GM10248 (cell line): ENCODE measurements at regions not wholly inside any gene's neighbourhood (a gene's known extent, or its start where the extent isn't known, plus 50 kb on each side); places are given as distances from the start of the nearest gene placed in this dataset.

ENCODE experiments used
- CTCF ChIA-PET: fragments of 300-600 bp; sonication (Branson Sonifier 250); formaldehyde crosslinking; extraction: SDS; loops from one replicate; lab custom pipeline; 2021; ENCODE audit warnings: antibody characterized with exemption; lab: Yijun Ruan, JAX
- POLR2A ChIA-PET: fragments of 350-650 bp; sonication (Branson Sonifier 250); formaldehyde crosslinking; extraction: SDS; loops from one replicate; lab custom pipeline; 2020; ENCODE audit warnings: antibody characterized with exemption; lab: Yijun Ruan, JAX
- DNase-seq: peaks from one replicate; pipeline ENCODE4 v3.0.0; 2012; ENCODE audit errors: extremely low spot score
- CTCF ChIP-seq: IDR thresholded peaks from 2 replicates; pipeline ENCODE4 v1.5.1; 2012; ENCODE audit warnings: mild to moderate bottlenecking, low read depth; ENCODE audit errors: extremely low read depth, missing control alignments, control extremely low read depth

- DNase-seq: no peak
- CTCF ChIA-PET: no interaction called here
- TF ChIP-seq CTCF: no peak
- POLR2A ChIA-PET: no interaction called here
These were observed 60.0 kb upstream of the KCTD3 start for GRCh38 chr1:215507119-215507518.

- ChIA-PET POLR2A (no interaction called here), CTCF (interaction anchor here (0.9 to 1.5 kb wide), 2 partner anchors 10 to 31 kb away, joined by 4 to 5 read pairs; no protein-coding TSS in a partner anchor)
- DNase-seq: no peak
- no peak for TF ChIP-seq CTCF
These were observed 58.8 kb upstream of the KCTD3 start for GRCh38 chr1:215508311-215508710.
